Trophoblast cell (in vitro differentiated cells and primary cell): ENCODE measurements at regions not wholly inside any gene's neighbourhood (a gene's known extent, or its start where the extent isn't known, plus 50 kb on each side); places are given as distances from the start of the nearest gene placed in this dataset.
A peak's percentile ranks its signal among the peaks of the same experiment; 100 is the strongest.

Experiments
- DNase-seq, 2 donors: peaks; one replicate each; pipeline ENCODE4 v3.0.0-alpha.2; 2016
- H2AFZ ChIP-seq: 2 replicates; pipeline ENCODE4 v1.6.1; 2013; ENCODE audit warnings: low read length, moderate library complexity, mild to moderate bottlenecking; ENCODE audit not compliant: insufficient read depth, poor library complexity
- H2AK5ac ChIP-seq: 2 replicates; pipeline ENCODE4 v1.6.1; 2013; ENCODE audit warnings: mild to moderate bottlenecking, low read length
- H2BK120ac ChIP-seq: 2 replicates; pipeline ENCODE4 v1.6.1; 2013; ENCODE audit warnings: low read length, mild to moderate bottlenecking, moderate library complexity; ENCODE audit not compliant: insufficient read depth, poor library complexity
- H2BK12ac ChIP-seq: 2 replicates; pipeline ENCODE4 v1.6.1; 2013; ENCODE audit warnings: mild to moderate bottlenecking, low read length, moderate library complexity
- H2BK5ac ChIP-seq: 2 replicates; pipeline ENCODE4 v1.6.1; 2013; ENCODE audit warnings: low read length, low read depth, moderate library complexity, mild to moderate bottlenecking; ENCODE audit not compliant: poor library complexity
- H3K14ac ChIP-seq: 2 replicates; pipeline ENCODE4 v1.6.1; 2013; ENCODE audit warnings: mild to moderate bottlenecking, low read length
- H3K18ac ChIP-seq: 2 replicates; pipeline ENCODE4 v1.6.1; 2013; ENCODE audit warnings: mild to moderate bottlenecking, low read length
- H3K23ac ChIP-seq: 2 replicates; pipeline ENCODE4 v1.6.1; 2013; ENCODE audit warnings: low read length
- H3K27ac ChIP-seq: 2 replicates; pipeline ENCODE4 v1.5.1; 2013; ENCODE audit warnings: low read depth, mild to moderate bottlenecking, inconsistent platforms, low read length, moderate library complexity
- H3K27me3 ChIP-seq: 2 replicates; pipeline ENCODE4 v1.6.1; 2013; ENCODE audit warnings: inconsistent platforms, mild to moderate bottlenecking, low read length, moderate library complexity; ENCODE audit not compliant: insufficient read depth
- H3K36me3 ChIP-seq, 2 experiments: 1 replicate in 1 of 2; 2 replicates in 1 of 2; pipeline ENCODE4 v1.6.1; 2013; ENCODE audit warnings: low read length in 2 of 2, mild to moderate bottlenecking in 2 of 2, moderate library complexity in 1 of 2; ENCODE audit not compliant: insufficient read depth in 2 of 2, control insufficient read depth in 1 of 2
- H3K4ac ChIP-seq: 2 replicates; pipeline ENCODE4 v1.6.1; 2013; ENCODE audit warnings: low read depth, mild to moderate bottlenecking, low read length, moderate library complexity
- H3K4me1 ChIP-seq, 2 experiments: 1 replicate in 1 of 2; 2 replicates in 1 of 2; pipeline ENCODE4 v1.6.1; 2013; ENCODE audit warnings: low read length in 2 of 2, mild to moderate bottlenecking in 2 of 2, moderate library complexity in 1 of 2; ENCODE audit not compliant: insufficient read depth in 2 of 2, control insufficient read depth in 1 of 2
- H3K4me2 ChIP-seq: 2 replicates; pipeline ENCODE4 v1.6.1; 2013; ENCODE audit warnings: inconsistent platforms, mild to moderate bottlenecking, low read length, moderate library complexity
- H3K4me3 ChIP-seq: 2 replicates; pipeline ENCODE4 v1.5.1; 2013; ENCODE audit warnings: mild to moderate bottlenecking, low read depth, low read length, inconsistent platforms
- H3K79me1 ChIP-seq: one replicate; pipeline ENCODE4 v1.6.1; 2013; ENCODE audit warnings: low read length
- H3K79me2 ChIP-seq: 2 replicates; pipeline ENCODE4 v1.6.1; 2013; ENCODE audit warnings: low read length, mild to moderate bottlenecking; ENCODE audit not compliant: control insufficient read depth, insufficient read depth, poor library complexity
- H3K9ac ChIP-seq: 2 replicates; pipeline ENCODE4 v1.6.1; 2013; ENCODE audit warnings: mild to moderate bottlenecking, low read length
- H3K9me3 ChIP-seq: 2 replicates; pipeline ENCODE4 v1.6.1; 2013; ENCODE audit warnings: low read depth, mild to moderate bottlenecking, control low read depth, inconsistent platforms, low read length; ENCODE audit not compliant: insufficient read depth
- H4K12ac ChIP-seq: 2 replicates; pipeline ENCODE4 v1.6.1; 2013; ENCODE audit warnings: low read depth, mild to moderate bottlenecking, low read length, moderate library complexity
- H4K8ac ChIP-seq: 2 replicates; pipeline ENCODE4 v1.6.1; 2013; ENCODE audit warnings: low read depth, mild to moderate bottlenecking, low read length, moderate library complexity
- H4K91ac ChIP-seq: one replicate; pipeline ENCODE4 v1.6.1; 2013; ENCODE audit warnings: low read depth, mild to moderate bottlenecking, low read length, moderate library complexity
- WGBS: extraction: QIAGEN DNeasy Blood & Tissue Kit; methylation state at CpG from one replicate; pipeline ENCODE4 v1.1.7; 2013; ENCODE audit warnings: missing lambda C conversion rate; ENCODE audit not compliant: insufficient read length, insufficient coverage; ENCODE audit errors: extremely low coverage; 5-methylcytosine and 5-hydroxymethylcytosine counted together

DNA sequence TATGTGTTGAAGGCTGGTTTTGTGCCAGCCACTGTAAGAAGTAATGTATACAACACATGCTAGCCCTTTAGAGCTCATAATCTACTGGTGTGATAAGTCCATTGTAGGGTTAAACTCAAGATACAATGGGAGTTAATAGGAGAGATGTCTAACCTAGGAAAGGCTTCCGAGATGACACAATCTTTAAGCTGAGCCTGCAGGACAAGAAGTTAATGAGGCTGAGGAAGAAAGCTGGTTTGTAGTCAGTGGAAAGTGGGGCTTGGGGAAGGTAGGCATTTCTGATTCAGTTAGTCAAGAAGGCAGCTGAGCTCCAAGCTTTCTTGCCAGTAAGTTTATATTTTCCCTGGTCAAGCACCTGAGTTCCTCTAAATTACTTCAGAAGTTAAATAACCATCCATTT lies 83.0 kb upstream of the TGFBR2 start:
- H2AK5ac ChIP-seq, result no peak overlapping the region
- H3K4me3 ChIP-seq, result no peak overlapping the region
- no peaks in the 10 kb centered on the region for H3K4me1 ChIP-seq
- no peak overlapping the region for H3K27ac ChIP-seq
- H2BK12ac ChIP-seq, result no peak overlapping the region
- H4K12ac ChIP-seq, result no peak overlapping the region
- H2BK5ac ChIP-seq, result no peak overlapping the region
- no peak overlapping the region for H4K91ac ChIP-seq
- no peak overlapping the region for H3K14ac ChIP-seq
- no peak overlapping the region for H3K4me2 ChIP-seq
- DNase-seq, result peak in 1 of 2 donors; percentile 55
- no peak overlapping the region for H3K4ac ChIP-seq
- H2AFZ ChIP-seq, result no peak overlapping the region
- no peak overlapping the region for H2BK120ac ChIP-seq
- H3K79me2 ChIP-seq, result no peaks in the 10 kb centered on the region
- no CpG with 5 or more reads among the region's 1 CpG for WGBS
- H3K9me3 ChIP-seq, result no peaks in the 10 kb centered on the region
- no peaks in the 10 kb centered on the region for H3K36me3 ChIP-seq
- peaks cover 1% of the 10 kb centered on the region for H3K79me1 ChIP-seq
- no peak overlapping the region for H3K9ac ChIP-seq
- H4K8ac ChIP-seq, result no peak overlapping the region
- no peak overlapping the region for H3K18ac ChIP-seq
- no peaks in the 10 kb centered on the region for H3K27me3 ChIP-seq
- no peak overlapping the region for H3K23ac ChIP-seq

DNA sequence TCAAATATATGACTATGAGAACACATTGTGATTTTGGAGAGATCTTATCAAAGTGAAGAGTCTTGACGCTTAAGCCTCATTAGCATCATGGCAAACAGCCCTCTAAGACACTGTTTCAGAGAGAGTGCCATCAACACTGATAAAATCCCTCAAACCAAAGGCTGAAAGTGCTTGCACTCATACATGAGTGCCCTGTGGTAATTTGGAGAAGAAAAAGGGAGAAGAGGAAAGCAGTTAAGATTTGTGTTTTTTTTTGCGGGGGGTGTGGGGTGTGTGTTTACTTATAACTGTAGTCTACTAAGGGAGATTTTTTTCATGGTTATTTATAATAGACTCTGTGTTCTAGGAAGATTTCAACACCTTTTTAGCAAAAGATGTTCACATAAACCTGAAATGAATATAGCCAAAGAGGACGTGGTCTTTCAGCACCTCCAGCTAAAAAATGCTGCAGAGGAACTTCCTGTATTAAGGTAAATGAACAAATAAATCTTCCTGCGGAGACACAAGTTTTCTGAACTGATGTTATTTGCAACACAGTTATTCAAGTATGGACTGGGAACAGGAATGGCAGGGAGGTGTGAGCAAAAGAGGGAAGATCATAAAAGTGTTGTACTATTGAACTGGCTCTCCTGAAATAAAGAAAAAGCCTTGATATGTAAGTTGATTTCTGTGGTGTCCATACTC lies 81.9 kb upstream of the TGFBR2 start:
- H3K4me1 ChIP-seq, result no peaks in the 10 kb centered on the region
- no peak overlapping the region for H3K4me3 ChIP-seq
- H2AFZ ChIP-seq, result no peak overlapping the region
- H2AK5ac ChIP-seq, result no peak overlapping the region
- no peak overlapping the region for H2BK120ac ChIP-seq
- H3K18ac ChIP-seq, result no peak overlapping the region
- 100% methylated on average over 1 of the region's 4 CpGs for WGBS
- H3K36me3 ChIP-seq, result no peaks in the 10 kb centered on the region
- H3K27ac ChIP-seq, result no peak overlapping the region
- H2BK5ac ChIP-seq, result no peak overlapping the region
- no peak overlapping the region for H4K91ac ChIP-seq
- H3K9me3 ChIP-seq, result no peaks in the 10 kb centered on the region
- H2BK12ac ChIP-seq, result no peak overlapping the region
- no peak overlapping the region for H3K4ac ChIP-seq
- H3K9ac ChIP-seq, result no peak overlapping the region
- no peak overlapping the region for H3K4me2 ChIP-seq
- no peaks in the 10 kb centered on the region for H3K27me3 ChIP-seq
- H3K79me2 ChIP-seq, result no peaks in the 10 kb centered on the region
- H4K12ac ChIP-seq, result no peak overlapping the region
- H4K8ac ChIP-seq, result no peak overlapping the region
- H3K23ac ChIP-seq, result no peak overlapping the region
- DNase-seq, result no peak
- H3K79me1 ChIP-seq, result peaks cover 1% of the 10 kb centered on the region
- H3K14ac ChIP-seq, result no peak overlapping the region

DNA sequence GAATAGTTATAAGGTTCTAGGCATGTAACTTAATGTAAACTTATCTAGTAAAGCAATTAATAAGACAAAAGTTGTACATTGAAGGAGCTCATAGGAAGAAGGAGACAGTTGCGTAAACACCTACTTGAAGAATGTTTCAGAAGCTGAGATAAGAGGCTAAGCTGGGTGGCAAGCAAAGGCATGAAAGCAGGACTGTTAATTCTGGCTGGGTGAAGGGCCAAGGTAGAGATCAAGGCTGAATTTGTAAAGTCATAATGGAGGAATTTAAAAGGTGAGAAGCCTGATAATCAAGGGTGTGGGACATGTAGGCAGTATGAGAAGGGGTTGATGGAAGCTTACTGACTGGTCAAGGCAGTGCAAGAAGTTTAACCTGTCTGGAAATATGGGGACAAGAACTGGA lies 80.4 kb upstream of the TGFBR2 start:
- no peak overlapping the region for H3K9ac ChIP-seq
- no peaks in the 10 kb centered on the region for H3K27me3 ChIP-seq
- H3K27ac ChIP-seq, result no peak overlapping the region
- H2BK120ac ChIP-seq, result no peak overlapping the region
- peaks cover 1 to 3% of the 10 kb centered on the region in 2 experiments for H3K4me1 ChIP-seq
- H4K8ac ChIP-seq, result no peak overlapping the region
- WGBS, result no CpG with 5 or more reads among the region's 1 CpG
- H3K79me2 ChIP-seq, result no peaks in the 10 kb centered on the region
- peak; percentile 81 to 91 for DNase-seq
- no peak overlapping the region for H2AFZ ChIP-seq
- no peaks in the 10 kb centered on the region for H3K9me3 ChIP-seq
- no peak overlapping the region for H3K4me2 ChIP-seq
- peaks cover 1% of the 10 kb centered on the region for H3K79me1 ChIP-seq
- H3K23ac ChIP-seq, result no peak overlapping the region
- no peak overlapping the region for H4K12ac ChIP-seq
- no peak overlapping the region for H2BK12ac ChIP-seq
- no peaks in the 10 kb centered on the region for H3K36me3 ChIP-seq
- no peak overlapping the region for H3K18ac ChIP-seq
- H2BK5ac ChIP-seq, result no peak overlapping the region
- no peak overlapping the region for H3K14ac ChIP-seq
- no peak overlapping the region for H3K4me3 ChIP-seq
- H2AK5ac ChIP-seq, result no peak overlapping the region
- no peak overlapping the region for H4K91ac ChIP-seq
- no peak overlapping the region for H3K4ac ChIP-seq

- H3K27me3 ChIP-seq, result no peaks in the 10 kb centered on the region
- H3K23ac ChIP-seq, result no peak overlapping the region
- no peak overlapping the region for H3K4me2 ChIP-seq
- no peak overlapping the region for H3K27ac ChIP-seq
- no peak overlapping the region for H2AFZ ChIP-seq
- no peak overlapping the region for H3K9ac ChIP-seq
- no peak overlapping the region for H3K14ac ChIP-seq
- no peaks in the 10 kb centered on the region for H3K9me3 ChIP-seq
- DNase-seq, result peak; percentile 80 to 91
- H3K4ac ChIP-seq, result no peak overlapping the region
- peaks cover 1% of the 10 kb centered on the region for H3K79me1 ChIP-seq
- H4K12ac ChIP-seq, result no peak overlapping the region
- H2BK120ac ChIP-seq, result peak overlapping the region; percentile 23
- no peak overlapping the region for H3K18ac ChIP-seq
- H3K4me3 ChIP-seq, result no peak overlapping the region
- H4K8ac ChIP-seq, result no peak overlapping the region
- no CpG with 5 or more reads among the region's 6 CpGs for WGBS
- H3K36me3 ChIP-seq, result no peaks in the 10 kb centered on the region
- H4K91ac ChIP-seq, result no peak overlapping the region
- H2AK5ac ChIP-seq, result peak overlapping the region; percentile 19
- no peak overlapping the region for H2BK5ac ChIP-seq
- H3K79me2 ChIP-seq, result no peaks in the 10 kb centered on the region
- H3K4me1 ChIP-seq, result peaks cover 4 to 6% of the 10 kb centered on the region in 2 experiments
- no peak overlapping the region for H2BK12ac ChIP-seq
These were observed 79.2 kb upstream of the TGFBR2 start for GRCh38 chr3:30527186-30527585.
